CD4-positive, alpha-beta T cell treated with Interferon alpha-2 for 1 hour (primary cell): ENCODE measurements at regions not wholly inside any gene's neighbourhood (a gene's known extent, or its start where the extent isn't known, plus 50 kb on each side); places are given as distances from the start of the nearest gene placed in this dataset.
"Not testable (repeated sequence)": the region's sequence is repeated elsewhere in the genome, so short reads cannot be mapped to it uniquely, and the experiment has no call there.

Experiments
- DNase-seq, 2 donors: peaks; one replicate each; pipeline ENCODE4 v3.0.0-alpha.2; 2020 to 2022

GRCh38 chr2:137892739-137893138, 71.5 kb upstream of the HNMT start:
- no peak for DNase-seq

DNA sequence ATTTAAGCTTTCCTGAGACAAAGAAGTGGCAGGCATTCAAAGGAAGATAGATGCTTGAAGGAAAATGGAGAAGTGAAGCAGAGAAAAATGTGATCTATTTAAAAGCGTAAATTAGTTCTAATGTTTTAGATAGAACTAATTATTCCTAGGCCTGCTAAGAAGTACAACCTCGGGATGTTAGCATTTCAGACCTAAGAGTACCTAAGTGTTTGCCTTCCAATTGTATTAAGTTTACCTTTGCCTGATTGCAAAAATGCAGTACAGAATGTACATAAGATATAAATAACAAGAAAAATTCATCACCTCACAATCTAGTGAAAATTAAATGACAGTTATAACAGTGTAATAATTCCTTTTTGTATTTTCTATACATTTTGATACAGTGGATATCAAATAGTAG, 71.1 kb upstream of the HNMT start:
- no peak for DNase-seq

DNA sequence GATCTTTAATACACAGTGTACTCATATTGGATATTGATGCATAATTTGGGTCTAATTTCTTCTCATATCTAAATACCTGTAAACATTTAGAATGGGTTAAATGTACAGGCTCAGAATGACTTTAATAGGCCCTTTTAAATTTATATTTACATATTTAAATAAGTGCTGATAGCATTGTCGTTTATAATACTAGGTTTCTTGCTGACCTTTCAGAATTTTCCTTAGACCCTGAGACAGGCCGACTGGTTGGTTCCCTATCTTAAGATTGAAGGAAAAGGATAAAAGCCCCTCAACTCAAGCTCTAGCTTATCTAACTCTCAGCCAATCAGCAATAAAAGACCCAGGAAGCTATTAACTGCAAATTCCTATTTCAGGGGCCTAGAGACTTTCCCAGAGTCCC, 67.8 kb upstream of the HNMT start:
- DNase-seq: no peak

- no peak for DNase-seq
Observed at GRCh38 chr2:137897082-137897481, 67.2 kb upstream of the HNMT start.

DNA sequence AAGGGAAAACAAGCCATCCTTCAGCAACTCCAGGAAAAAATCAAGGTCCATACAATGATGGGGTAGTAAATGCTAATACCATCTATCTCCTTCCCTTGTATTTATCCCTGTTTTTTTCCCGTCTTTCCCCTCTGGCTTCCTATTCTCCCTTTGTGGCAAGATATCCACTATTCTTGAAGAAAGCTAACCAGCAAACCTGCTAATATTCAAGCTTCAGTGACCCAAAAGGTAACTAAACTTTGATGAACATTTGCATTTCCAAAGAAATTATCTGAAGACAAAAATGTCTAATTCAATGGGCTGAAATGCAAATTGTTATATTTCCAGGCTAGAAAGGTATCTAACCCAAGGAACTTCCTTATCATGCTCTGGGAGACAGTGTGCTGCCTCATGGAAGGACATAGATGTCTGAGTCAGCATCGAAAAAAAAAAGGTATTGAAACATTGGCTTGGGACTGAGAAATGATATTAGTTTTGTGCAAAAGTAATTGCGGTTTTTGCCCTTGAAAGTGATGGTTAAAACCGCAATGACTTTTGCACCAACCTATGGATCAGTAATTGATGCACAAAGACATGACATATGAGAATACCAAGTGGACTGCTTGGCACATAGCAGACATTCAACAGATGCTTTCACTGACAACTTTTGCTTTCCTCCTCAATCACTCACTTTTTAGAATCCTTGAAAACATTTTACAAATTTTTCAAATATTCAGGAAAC, 63.7 kb upstream of the HNMT start:
- DNase-seq: no peak

DNA sequence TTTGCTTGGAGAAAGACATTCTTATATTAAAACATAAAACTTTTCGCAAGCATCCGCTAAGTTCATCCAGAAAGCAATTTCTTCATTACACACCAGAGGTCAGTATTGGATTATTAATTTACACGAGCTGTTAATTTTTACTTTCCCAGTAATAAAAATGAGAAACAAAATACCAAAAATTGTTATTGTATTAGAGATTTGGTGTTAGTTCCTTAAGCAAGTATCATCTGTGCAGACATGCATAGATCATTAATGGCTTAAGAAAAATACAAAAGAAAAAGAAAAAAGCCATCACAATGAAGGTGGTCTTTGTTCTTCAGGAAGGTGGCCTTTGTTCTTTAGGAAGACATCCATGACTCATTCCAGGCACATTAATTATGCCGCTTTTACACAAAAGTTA, 53.6 kb upstream of the HNMT start:
- DNase-seq: peak in 1 of 2 donors; percentile 12

GRCh38 chr2:137912371-137912770, 51.9 kb upstream of the HNMT start:
- no peak for DNase-seq

GRCh38 chr2:137913169-137913568, 51.1 kb upstream of the HNMT start:
- no peak for DNase-seq

DNA sequence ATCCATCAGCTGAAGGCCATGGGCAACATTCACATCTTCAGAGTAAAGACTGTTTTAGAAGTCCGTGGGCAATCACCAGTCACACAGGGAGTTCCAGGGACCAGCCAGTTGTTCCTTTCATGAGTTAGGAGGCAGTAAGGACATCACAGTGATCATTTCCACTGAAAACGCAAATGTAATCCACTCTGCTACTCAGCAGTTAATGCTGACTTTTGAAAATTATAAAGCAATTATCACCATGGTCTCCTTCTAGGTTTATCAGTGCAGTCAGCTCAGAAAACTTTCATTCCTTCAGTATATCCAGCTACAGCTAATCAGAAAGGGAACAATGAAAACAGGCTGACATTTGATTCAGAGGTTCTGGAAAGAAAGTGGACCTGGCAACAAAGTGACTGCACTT, 50.6 kb upstream of the HNMT start:
- not testable (repeated sequence) for DNase-seq
